ENCODE measurements at regions not wholly inside any gene's neighbourhood (a gene's known extent, or its start where the extent isn't known, plus 50 kb on each side); places are given as distances from the start of the nearest gene placed in this dataset.
"Not testable (repeated sequence)": the region's sequence is repeated elsewhere in the genome, so short reads cannot be mapped to it uniquely, and the experiment has no call there.

- TF ChIP-seq CTCF (IDR thresholded peaks at IDR 0.05; ENCODE audit: low read depth, low read length, missing input control); YY1 (IDR thresholded peaks at IDR 0.05); GABPA (IDR thresholded peaks at IDR 0.05 in 1 of 2, conservative IDR thresholded peaks at IDR 0.05 in 1 of 2); SP1 (IDR thresholded peaks at IDR 0.05); TAF1 (conservative IDR thresholded peaks at IDR 0.05); EGR1 (IDR thresholded peaks at IDR 0.05; ENCODE audit: low read depth in 2 of 2); RAD21 (IDR thresholded peaks at IDR 0.05): not testable (repeated sequence)
These were observed 136.9 kb downstream of the TMEM121 start for GRCh38 chr14:105663323-105663722.
